Suprapubic skin (tissue), 4 donors: ENCODE measurements at regions not wholly inside any gene's neighbourhood (a gene's known extent, or its start where the extent isn't known, plus 50 kb on each side); places are given as distances from the start of the nearest gene placed in this dataset.

Source experiments
- DNase-seq, 2 donors: peaks; one replicate each; pipeline ENCODE4 v3.0.0-alpha.2; 2019; ENCODE audit warnings: low spot score in 2 of 2
- H3K27ac ChIP-seq: fragments of 200-600 bp; sonication (generic); one replicate; pipeline ENCODE4 v1.5.1; 2019
- H3K27me3 ChIP-seq: fragments of 200-600 bp; sonication (generic); one replicate; pipeline ENCODE4 v1.5.1; 2019
- H3K36me3 ChIP-seq: fragments of 200-600 bp; sonication (generic); one replicate; pipeline ENCODE4 v1.5.1; 2019
- H3K4me1 ChIP-seq: fragments of 200-600 bp; sonication (generic); one replicate; pipeline ENCODE4 v1.5.1; 2019
- H3K4me3 ChIP-seq: fragments of 200-600 bp; sonication (generic); one replicate; pipeline ENCODE4 v1.5.1; 2019; ENCODE audit warnings: mild to moderate bottlenecking
- H3K9me3 ChIP-seq: fragments of 200-600 bp; sonication (generic); one replicate; pipeline ENCODE4 v1.5.1; 2019
- EP300 ChIP-seq: sonication (generic); formaldehyde crosslinking; IDR thresholded peaks from one replicate; pipeline ENCODE4 v1.6.1; 2017; ENCODE audit warnings: antibody characterized with exemption
- POLR2A ChIP-seq, 2 donors: fragments of 450-650 bp; IDR thresholded peaks; one replicate each; pipeline ENCODE4 v1.6.1; 2017; ENCODE audit warnings: antibody characterized with exemption in 2 of 2, mild to moderate bottlenecking in 2 of 2, moderate library complexity in 2 of 2
- POLR2AphosphoS5 ChIP-seq, 3 donors: sonication (generic); formaldehyde crosslinking; IDR thresholded peaks; one replicate each; pipeline ENCODE4 v1.6.1; 2017; ENCODE audit warnings: antibody characterized with exemption in 3 of 3
- WGBS: methylation state at CpG from one replicate; pipeline ENCODE4 v1.1.5; 2018; 5-methylcytosine and 5-hydroxymethylcytosine counted together
- TF ChIP-seq, protein P1 (sequence below), 2 donors: fragments of 200-600 bp in 1 of 2; fragments of 450-650 bp in 1 of 2; sonication (generic) in 1 of 2; IDR thresholded peaks; one replicate each; pipeline ENCODE4 v1.5.1; 2016 to 2019; ENCODE audit warnings: antibody characterized with exemption in 2 of 2, mild to moderate bottlenecking in 1 of 2, moderate library complexity in 1 of 2

DNA sequence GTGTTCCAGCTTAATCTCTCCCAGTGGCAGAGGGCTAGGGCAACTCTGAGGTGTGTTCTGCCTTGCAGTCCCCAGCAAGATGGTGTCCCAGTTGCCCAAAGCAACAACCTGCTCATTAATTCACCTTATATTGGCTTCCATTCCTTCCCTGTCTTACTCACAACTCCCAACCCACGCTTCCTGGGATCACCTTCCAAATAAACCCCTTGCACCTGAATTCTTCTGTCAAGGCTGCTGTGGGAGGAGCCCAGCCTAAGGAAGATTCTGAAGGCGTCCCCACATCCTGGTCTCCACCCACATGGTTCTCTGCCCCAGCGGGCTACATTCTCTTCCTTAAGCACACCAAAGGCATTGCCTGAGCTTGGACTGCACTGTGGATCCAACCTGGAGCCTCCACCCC is 116.6 kb upstream of the MAFB start:
- no peaks in the 10 kb centered on the region for H3K4me1 ChIP-seq
- DNase-seq, result no peak
- TF ChIP-seq POLR2A (IDR thresholded peaks at IDR 0.05) (no peak), EP300 (no peak), POLR2AphosphoS5 (IDR thresholded peaks at IDR 0.05) (no peak)
- TF ChIP-seq, protein P1, sequence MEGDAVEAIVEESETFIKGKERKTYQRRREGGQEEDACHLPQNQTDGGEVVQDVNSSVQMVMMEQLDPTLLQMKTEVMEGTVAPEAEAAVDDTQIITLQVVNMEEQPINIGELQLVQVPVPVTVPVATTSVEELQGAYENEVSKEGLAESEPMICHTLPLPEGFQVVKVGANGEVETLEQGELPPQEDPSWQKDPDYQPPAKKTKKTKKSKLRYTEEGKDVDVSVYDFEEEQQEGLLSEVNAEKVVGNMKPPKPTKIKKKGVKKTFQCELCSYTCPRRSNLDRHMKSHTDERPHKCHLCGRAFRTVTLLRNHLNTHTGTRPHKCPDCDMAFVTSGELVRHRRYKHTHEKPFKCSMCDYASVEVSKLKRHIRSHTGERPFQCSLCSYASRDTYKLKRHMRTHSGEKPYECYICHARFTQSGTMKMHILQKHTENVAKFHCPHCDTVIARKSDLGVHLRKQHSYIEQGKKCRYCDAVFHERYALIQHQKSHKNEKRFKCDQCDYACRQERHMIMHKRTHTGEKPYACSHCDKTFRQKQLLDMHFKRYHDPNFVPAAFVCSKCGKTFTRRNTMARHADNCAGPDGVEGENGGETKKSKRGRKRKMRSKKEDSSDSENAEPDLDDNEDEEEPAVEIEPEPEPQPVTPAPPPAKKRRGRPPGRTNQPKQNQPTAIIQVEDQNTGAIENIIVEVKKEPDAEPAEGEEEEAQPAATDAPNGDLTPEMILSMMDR (IDR thresholded peaks at IDR 0.05), result no peak
- H3K27ac ChIP-seq, result no peak overlapping the region
- H3K9me3 ChIP-seq, result no peaks in the 10 kb centered on the region
- no peak overlapping the region for H3K4me3 ChIP-seq
- WGBS, result 82% methylated on average over 3 of the region's 3 CpGs
- H3K27me3 ChIP-seq, result peaks cover 34% of the 10 kb centered on the region
- no peaks in the 10 kb centered on the region for H3K36me3 ChIP-seq

DNA sequence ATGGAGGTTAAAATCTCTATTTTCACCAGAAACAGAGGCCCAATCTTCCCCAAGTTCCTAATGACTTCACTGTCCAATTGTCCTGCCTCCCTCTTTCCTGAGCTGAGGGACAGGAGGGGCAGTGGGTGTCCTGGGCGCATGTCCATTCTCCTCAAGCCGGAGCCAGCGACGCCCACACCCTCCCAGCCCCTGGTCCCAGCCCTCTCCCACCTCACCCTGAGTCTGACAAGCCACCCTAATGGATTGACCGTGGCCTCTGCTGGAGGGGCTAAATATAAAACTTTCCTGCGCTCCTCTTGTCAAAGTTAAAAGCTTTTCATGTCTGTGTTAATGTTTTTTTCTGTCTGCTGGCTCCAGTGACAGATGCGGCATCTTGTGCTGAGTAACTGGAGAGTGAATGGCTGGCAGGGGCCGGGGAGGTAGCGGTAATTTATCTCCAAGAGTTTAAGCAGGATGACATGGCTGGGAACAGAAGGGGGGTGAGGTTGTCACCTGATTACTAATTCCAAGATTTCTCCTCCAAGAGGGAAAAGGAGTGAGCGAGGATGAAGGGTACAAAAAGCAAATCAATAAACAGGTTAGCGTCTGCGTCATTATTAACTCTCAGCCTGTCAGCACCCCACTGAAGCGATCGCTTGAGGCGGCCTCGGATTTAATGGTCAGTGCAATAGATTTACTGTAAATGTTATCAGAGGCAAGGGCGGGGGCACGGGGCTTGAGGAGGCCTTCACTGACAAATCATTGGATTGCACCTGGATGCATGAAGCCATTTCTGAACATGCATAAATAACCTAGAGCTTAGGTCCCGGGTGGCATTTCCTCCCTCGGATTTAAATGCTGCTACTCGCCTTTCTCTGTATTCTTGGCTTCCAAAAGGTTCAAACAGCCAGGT is 118.1 kb upstream of the MAFB start:
- DNase-seq, result no peak
- no peak for TF ChIP-seq POLR2A (IDR thresholded peaks at IDR 0.05)
- TF ChIP-seq, protein P1 (IDR thresholded peaks at IDR 0.05), result no peak
- TF ChIP-seq POLR2AphosphoS5 (IDR thresholded peaks at IDR 0.05), result no peak
- TF ChIP-seq EP300, result no peak
- H3K9me3 ChIP-seq, result no peaks in the 10 kb centered on the region
- no peaks in the 10 kb centered on the region for H3K4me1 ChIP-seq
- no peak overlapping the region for H3K4me3 ChIP-seq
- 64% methylated on average over 21 of the region's 21 CpGs for WGBS
- no peak overlapping the region for H3K27ac ChIP-seq
- H3K36me3 ChIP-seq, result no peaks in the 10 kb centered on the region
- H3K27me3 ChIP-seq, result peaks cover 34% of the 10 kb centered on the region

DNA sequence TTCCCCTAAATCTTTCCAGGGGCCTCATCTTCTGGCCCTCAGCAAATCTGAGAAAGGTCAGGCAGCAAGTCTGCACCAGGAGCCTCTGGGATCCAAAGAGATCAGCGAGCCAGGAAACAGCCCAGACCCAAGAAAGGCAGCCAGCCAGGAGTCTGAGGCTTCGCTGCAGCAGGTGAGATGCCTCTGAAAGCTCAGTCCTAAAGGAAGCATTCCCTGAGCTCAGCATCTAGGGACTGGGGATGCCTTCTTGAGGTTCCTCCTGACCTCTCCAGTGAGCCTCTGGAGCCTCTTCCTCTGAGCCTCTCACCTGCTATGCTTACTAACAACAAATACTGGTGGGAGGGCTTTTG is 118.8 kb upstream of the MAFB start:
- Histone ChIP-seq H3K36me3 (no peaks in the 10 kb centered on the region), H3K4me1 (no peaks in the 10 kb centered on the region), H3K27ac (no peak overlapping the region), H3K4me3 (no peak overlapping the region), H3K9me3 (no peaks in the 10 kb centered on the region), H3K27me3 (peaks cover 34% of the 10 kb centered on the region)
- no peak for DNase-seq
- TF ChIP-seq, protein P1 (IDR thresholded peaks at IDR 0.05), result no peak
- TF ChIP-seq POLR2AphosphoS5 (IDR thresholded peaks at IDR 0.05) (no peak), EP300 (no peak), POLR2A (IDR thresholded peaks at IDR 0.05) (no peak)
- 53% methylated on average over 2 of the region's 2 CpGs for WGBS

DNA sequence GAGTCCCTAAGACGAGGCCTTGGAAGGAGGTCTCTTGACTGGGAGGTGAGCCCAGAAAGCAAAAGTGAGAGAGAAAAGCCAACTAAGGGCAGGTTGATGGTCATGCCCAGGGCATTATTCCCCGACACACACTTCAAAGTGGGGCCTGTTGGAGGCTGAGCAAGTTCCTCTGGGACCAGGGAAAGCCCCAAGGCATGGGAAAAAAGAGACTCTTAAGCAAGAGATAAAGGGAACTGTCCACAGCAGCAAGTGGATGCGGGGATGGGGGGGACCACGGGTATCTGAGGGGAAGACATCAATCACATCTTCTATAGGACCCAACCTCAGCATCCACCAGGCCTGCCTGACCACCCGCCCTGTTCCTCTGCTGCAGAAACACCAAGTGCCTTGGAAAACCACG is 119.9 kb upstream of the MAFB start:
- Histone ChIP-seq H3K4me1 (no peaks in the 10 kb centered on the region), H3K4me3 (no peak overlapping the region), H3K36me3 (no peaks in the 10 kb centered on the region), H3K27ac (no peak overlapping the region), H3K9me3 (no peaks in the 10 kb centered on the region), H3K27me3 (peaks cover 31% of the 10 kb centered on the region)
- no peak for DNase-seq
- TF ChIP-seq, protein P1 (IDR thresholded peaks at IDR 0.05), result no peak
- TF ChIP-seq EP300, result no peak
- no peak for TF ChIP-seq POLR2A (IDR thresholded peaks at IDR 0.05)
- TF ChIP-seq POLR2AphosphoS5 (IDR thresholded peaks at IDR 0.05), result no peak
- 57% methylated on average over 6 of the region's 6 CpGs for WGBS

DNA sequence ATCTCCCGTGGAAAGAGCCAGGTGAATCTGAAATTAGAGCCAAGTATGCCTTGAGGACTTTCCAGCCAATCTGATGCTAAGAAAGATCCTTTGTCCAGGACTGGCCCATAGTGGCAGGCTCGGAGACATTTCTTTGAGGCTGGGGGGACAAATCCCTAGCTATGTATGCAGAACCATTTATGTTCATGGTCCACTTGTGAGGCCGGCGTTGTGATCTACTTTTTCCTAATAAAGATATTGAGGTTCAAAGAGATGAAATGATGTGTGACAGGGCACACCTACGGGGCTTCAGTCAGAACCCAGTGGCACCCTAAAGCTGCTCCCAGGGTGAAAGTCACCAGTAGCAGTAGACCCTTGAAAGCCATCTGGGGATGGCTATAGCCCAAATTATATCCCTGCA is 120.3 kb upstream of the MAFB start:
- DNase-seq, result no peak
- Histone ChIP-seq H3K27ac (no peak overlapping the region), H3K4me3 (no peak overlapping the region), H3K27me3 (peaks cover 26% of the 10 kb centered on the region), H3K4me1 (no peaks in the 10 kb centered on the region), H3K36me3 (no peaks in the 10 kb centered on the region), H3K9me3 (no peaks in the 10 kb centered on the region)
- TF ChIP-seq POLR2A (IDR thresholded peaks at IDR 0.05), result no peak
- no peak for TF ChIP-seq POLR2AphosphoS5 (IDR thresholded peaks at IDR 0.05)
- no peak for TF ChIP-seq EP300
- TF ChIP-seq, protein P1 (IDR thresholded peaks at IDR 0.05), result no peak
- WGBS, result 97% methylated on average over 5 of the region's 5 CpGs
